GM18502 (cell line): ENCODE measurements at regions not wholly inside any gene's neighbourhood (a gene's known extent, or its start where the extent isn't known, plus 50 kb on each side); places are given as distances from the start of the nearest gene placed in this dataset.
"Not testable (repeated sequence)": the region's sequence is repeated elsewhere in the genome, so short reads cannot be mapped to it uniquely, and the experiment has no call there.

ENCODE experiments used
- ATAC-seq: cut with Tn5 transposase; IDR thresholded peaks from one replicate; pipeline ENCODE4 v1.9.1; 2021; ENCODE audit warnings: mild to moderate bottlenecking; ENCODE audit not compliant: unreplicated experiment, poor library complexity

GRCh38 chr6:148602136-148602535 lies 144.7 kb upstream of the UST start:
- no peak for ATAC-seq

- ATAC-seq, result no peak
Measured at GRCh38 chr6:148608199-148608951, 138.5 kb upstream of the UST start.

GRCh38 chr6:148611213-148611612 lies 135.6 kb upstream of the UST start:
- no peak for ATAC-seq

- no peak for ATAC-seq
Measured at GRCh38 chr6:148612043-148612442, 134.8 kb upstream of the UST start.

- no peak for ATAC-seq
Measured at GRCh38 chr6:148614602-148615001, 132.2 kb upstream of the UST start.

GRCh38 chr6:148616841-148617240 lies 130.0 kb upstream of the UST start:
- no peak for ATAC-seq

GRCh38 chr6:148617530-148617929 lies 129.3 kb upstream of the UST start:
- ATAC-seq, result no peak

- ATAC-seq, result no peak
Measured at GRCh38 chr6:148619891-148620290, 126.9 kb upstream of the UST start.

GRCh38 chr6:148620579-148621298 lies 126.1 kb upstream of the UST start:
- ATAC-seq, result peak; percentile 97

- ATAC-seq, result no peak
Measured at GRCh38 chr6:148625609-148626008, 121.2 kb upstream of the UST start.

- ATAC-seq, result no peak
Measured at GRCh38 chr6:148628251-148628650, 118.6 kb upstream of the UST start.

GRCh38 chr6:148629181-148629580 lies 117.6 kb upstream of the UST start:
- ATAC-seq, result no peak

- no peak for ATAC-seq
Measured at GRCh38 chr6:148629592-148630465, 117.0 kb upstream of the UST start.

- no peak for ATAC-seq
Measured at GRCh38 chr6:148635070-148635743, 111.6 kb upstream of the UST start.

- not testable (repeated sequence) for ATAC-seq
Measured at GRCh38 chr6:148641836-148642235, 105.0 kb upstream of the UST start.

- not testable (repeated sequence) for ATAC-seq
Measured at GRCh38 chr6:148643208-148643607, 103.6 kb upstream of the UST start.

GRCh38 chr6:148645049-148645448 lies 101.8 kb upstream of the UST start:
- ATAC-seq, result not testable (repeated sequence)

- ATAC-seq, result no peak
Measured at GRCh38 chr6:148648754-148649453, 97.9 kb upstream of the UST start.

- ATAC-seq, result peak; percentile 58
Measured at GRCh38 chr6:148649454-148649963, 97.3 kb upstream of the UST start.
